Heart left ventricle (tissue), 13 donors: ENCODE measurements at regions not wholly inside any gene's neighbourhood (a gene's known extent, or its start where the extent isn't known, plus 50 kb on each side); places are given as distances from the start of the nearest gene placed in this dataset.

Experiments used
- POLR2A ChIP-seq, 2 donors: fragments of 450-650 bp; IDR thresholded peaks; one replicate each; pipeline ENCODE4 v1.6.1; 2017; ENCODE audit warnings: antibody characterized with exemption in 2 of 2, mild to moderate bottlenecking in 2 of 2, moderate library complexity in 2 of 2
- TF ChIP-seq, protein P1 (sequence below), 12 donors: fragments of 200-600 bp; sonication (generic) in 4 of 12; IDR thresholded peaks; one replicate each; pipeline versions ENCODE4 v1.5.0 to v1.8.0; 2018 to 2022; ENCODE audit warnings: antibody characterized with exemption in 12 of 12, mild to moderate bottlenecking in 5 of 12
- donor health status: ischemic (EF 13 %, LVEDD 7.1; RV severe dilation, severe dysfunction).
- donor health status: DM: no; HTN: yes; CAD: no.
- donor health status: DM: no; HTN: no; CAD: no.
- donor health status: ischemic (EF 25% LVEDD 6.9; RV normal size, moderate dysfunction).
- donor health status: ischemic (EF 25% LVEDD 5.7; RV mildly dilated, moderate dysfunction).
- donor health status: ischemic (EF 35%, LVEDD 5.7; RV mildly dilated, moderate dysfunction).
- donor health status: nonischemic (EF 11% LVEDD 7.7; RV severe dilation, severe dysfunction).
- donor health status: DM: yes; HTN: yes; CAD: no.
- donor health status: PGD.
- donor health status: ischemic (EF 29% LVEDD 5.4; RV normal size, mild dysfunction).
- donor health status: nonischemic (EF 23%, LVEDD 6.1; RV moderate dilation, normal function).

DNA sequence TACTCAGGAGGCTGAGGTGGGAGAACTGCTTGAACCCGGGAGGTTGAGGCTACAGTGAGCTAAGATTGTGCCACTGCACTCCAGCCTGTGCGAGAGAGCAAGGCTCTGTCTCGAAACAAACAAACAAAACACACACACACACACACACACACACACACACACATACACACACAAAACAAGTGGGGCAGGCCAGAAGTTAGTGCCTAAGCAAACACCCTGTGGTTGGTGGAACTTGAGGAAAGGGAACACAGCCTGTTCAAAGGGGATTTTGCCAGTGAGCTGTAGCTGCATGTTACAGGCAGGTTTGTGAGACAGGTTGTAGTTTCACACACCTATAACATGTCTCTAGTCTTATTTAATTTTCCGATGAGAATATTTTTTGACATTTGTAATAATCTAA is 175.3 kb upstream of the CLEC14A start:
- TF ChIP-seq POLR2A (IDR thresholded peaks at IDR 0.05), result no peak
- TF ChIP-seq, protein P1, sequence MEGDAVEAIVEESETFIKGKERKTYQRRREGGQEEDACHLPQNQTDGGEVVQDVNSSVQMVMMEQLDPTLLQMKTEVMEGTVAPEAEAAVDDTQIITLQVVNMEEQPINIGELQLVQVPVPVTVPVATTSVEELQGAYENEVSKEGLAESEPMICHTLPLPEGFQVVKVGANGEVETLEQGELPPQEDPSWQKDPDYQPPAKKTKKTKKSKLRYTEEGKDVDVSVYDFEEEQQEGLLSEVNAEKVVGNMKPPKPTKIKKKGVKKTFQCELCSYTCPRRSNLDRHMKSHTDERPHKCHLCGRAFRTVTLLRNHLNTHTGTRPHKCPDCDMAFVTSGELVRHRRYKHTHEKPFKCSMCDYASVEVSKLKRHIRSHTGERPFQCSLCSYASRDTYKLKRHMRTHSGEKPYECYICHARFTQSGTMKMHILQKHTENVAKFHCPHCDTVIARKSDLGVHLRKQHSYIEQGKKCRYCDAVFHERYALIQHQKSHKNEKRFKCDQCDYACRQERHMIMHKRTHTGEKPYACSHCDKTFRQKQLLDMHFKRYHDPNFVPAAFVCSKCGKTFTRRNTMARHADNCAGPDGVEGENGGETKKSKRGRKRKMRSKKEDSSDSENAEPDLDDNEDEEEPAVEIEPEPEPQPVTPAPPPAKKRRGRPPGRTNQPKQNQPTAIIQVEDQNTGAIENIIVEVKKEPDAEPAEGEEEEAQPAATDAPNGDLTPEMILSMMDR (IDR thresholded peaks at IDR 0.05), result no peak
